Heart left ventricle (tissue), 13 donors: ENCODE measurements at regions not wholly inside any gene's neighbourhood (a gene's known extent, or its start where the extent isn't known, plus 50 kb on each side); places are given as distances from the start of the nearest gene placed in this dataset.

Experiments
- CTCF ChIP-seq, 12 donors: fragments of 200-600 bp; sonication (generic) in 4 of 12; IDR thresholded peaks; one replicate each; pipeline versions ENCODE4 v1.5.0 to v1.8.0; 2018 to 2022; ENCODE audit warnings: antibody characterized with exemption in 12 of 12, mild to moderate bottlenecking in 5 of 12
- POLR2A ChIP-seq, 2 donors: fragments of 450-650 bp; IDR thresholded peaks; one replicate each; pipeline ENCODE4 v1.6.1; 2017; ENCODE audit warnings: antibody characterized with exemption in 2 of 2, mild to moderate bottlenecking in 2 of 2, moderate library complexity in 2 of 2
- donor health status: ischemic (EF 13 %, LVEDD 7.1; RV severe dilation, severe dysfunction).
- donor health status: DM: no; HTN: yes; CAD: no.
- donor health status: DM: no; HTN: no; CAD: no.
- donor health status: ischemic (EF 25% LVEDD 6.9; RV normal size, moderate dysfunction).
- donor health status: ischemic (EF 25% LVEDD 5.7; RV mildly dilated, moderate dysfunction).
- donor health status: ischemic (EF 35%, LVEDD 5.7; RV mildly dilated, moderate dysfunction).
- donor health status: nonischemic (EF 11% LVEDD 7.7; RV severe dilation, severe dysfunction).
- donor health status: DM: yes; HTN: yes; CAD: no.
- donor health status: PGD.
- donor health status: ischemic (EF 29% LVEDD 5.4; RV normal size, mild dysfunction).
- donor health status: nonischemic (EF 23%, LVEDD 6.1; RV moderate dilation, normal function).

GRCh38 chr3:94359996-94360395 is 297.1 kb downstream of the NSUN3 start:
- TF ChIP-seq CTCF (IDR thresholded peaks at IDR 0.05) (no peak), POLR2A (IDR thresholded peaks at IDR 0.05) (no peak)
